ENCODE measurements at regions not wholly inside any gene's neighbourhood (a gene's known extent, or its start where the extent isn't known, plus 50 kb on each side); places are given as distances from the start of the nearest gene placed in this dataset.

DNA sequence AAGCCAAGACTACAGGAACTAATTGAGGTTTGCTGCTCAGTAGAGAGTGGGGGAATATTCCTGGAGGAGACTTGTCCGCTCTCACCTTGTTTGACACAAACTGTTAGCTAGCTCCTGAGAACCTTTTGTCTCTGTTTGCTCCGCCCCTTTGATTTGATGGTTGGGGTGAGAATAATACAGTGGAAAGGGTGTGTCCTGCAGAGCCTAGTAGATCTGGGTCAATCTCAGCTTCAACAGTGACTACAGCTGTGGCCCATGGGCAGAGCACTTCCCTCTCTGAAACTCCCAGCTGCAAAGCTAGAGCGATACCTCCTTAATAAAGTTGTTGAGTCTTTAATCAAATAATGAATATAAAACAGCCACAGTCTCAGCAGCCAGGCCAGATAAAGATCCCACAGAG lies 576.7 kb downstream of the DIAPH3 start:
- no CpG with 5 or more reads among the region's 3 CpGs for WGBS (ENCODE audit: extremely low coverage, insufficient coverage, insufficient read length)
- Histone ChIP-seq H3K4me2 (ENCODE audit: low read length) (no peak overlapping the region), H3K9ac (ENCODE audit: low read length) (no peak overlapping the region), H3K18ac (ENCODE audit: low read length) (no peak overlapping the region), H3K4me1 (ENCODE audit: control insufficient read depth in 1 of 2, insufficient read depth in 2 of 2, low read length in 2 of 2) (peaks cover 6 to 9% of the 10 kb centered on the region in 2 experiments), H2BK12ac (ENCODE audit: low read length) (peak overlapping the region; percentile 98), H3K79me1 (ENCODE audit: low read length) (peaks cover 9% of the 10 kb centered on the region), H2AK5ac (ENCODE audit: low read length) (no peak overlapping the region), H3K14ac (ENCODE audit: low read length) (no peak overlapping the region), H3K27ac (ENCODE audit: low read depth, low read length) (no peak overlapping the region), H3K79me2 (ENCODE audit: control insufficient read depth, insufficient read depth, low read length, poor library complexity) (no peaks in the 10 kb centered on the region), H4K91ac (ENCODE audit: low read depth, low read length) (peak overlapping the region; percentile 59), H2BK120ac (ENCODE audit: insufficient read depth, low read length, poor library complexity) (no peak overlapping the region), H4K12ac (ENCODE audit: low read depth, low read length) (no peak overlapping the region), H3K9me3 (ENCODE audit: insufficient read depth, low read depth, low read length) (no peaks in the 10 kb centered on the region), H3K36me3 (ENCODE audit: control insufficient read depth in 1 of 2, insufficient read depth in 2 of 2, low read length in 2 of 2) (no peaks in the 10 kb centered on the region), H4K8ac (ENCODE audit: low read depth, low read length) (no peak overlapping the region), H3K4ac (ENCODE audit: low read depth, low read length) (no peak overlapping the region), H2AFZ (ENCODE audit: insufficient read depth, low read length, poor library complexity) (no peak overlapping the region), H3K4me3 (ENCODE audit: low read depth, low read length) (no peak overlapping the region), H3K23ac (ENCODE audit: low read length) (no peak overlapping the region), H2BK5ac (ENCODE audit: low read depth, low read length, poor library complexity) (peak overlapping the region; percentile 78), H3K27me3 (ENCODE audit: insufficient read depth, low read length) (no peaks in the 10 kb centered on the region)
- DNase-seq, result no peak

- no peak overlapping the region for H4K91ac ChIP-seq (ENCODE audit: low read depth, low read length)
- no peaks in the 10 kb centered on the region for H3K9me3 ChIP-seq (ENCODE audit: insufficient read depth, low read depth, low read length)
- no peak overlapping the region for H3K18ac ChIP-seq (ENCODE audit: low read length)
- H2BK5ac ChIP-seq (ENCODE audit: low read depth, low read length, poor library complexity), result no peak overlapping the region
- no peak overlapping the region for H2AFZ ChIP-seq (ENCODE audit: insufficient read depth, low read length, poor library complexity)
- WGBS (ENCODE audit: extremely low coverage, insufficient coverage, insufficient read length), result no CpG with 5 or more reads among the region's 1 CpG
- no peak overlapping the region for H3K27ac ChIP-seq (ENCODE audit: low read depth, low read length)
- no peak for DNase-seq
- H3K27me3 ChIP-seq (ENCODE audit: insufficient read depth, low read length), result no peaks in the 10 kb centered on the region
- no peak overlapping the region for H3K4me3 ChIP-seq (ENCODE audit: low read depth, low read length)
- H2AK5ac ChIP-seq (ENCODE audit: low read length), result no peak overlapping the region
- no peak overlapping the region for H3K4me2 ChIP-seq (ENCODE audit: low read length)
- H3K79me2 ChIP-seq (ENCODE audit: control insufficient read depth, insufficient read depth, low read length, poor library complexity), result no peaks in the 10 kb centered on the region
- H2BK120ac ChIP-seq (ENCODE audit: insufficient read depth, low read length, poor library complexity), result no peak overlapping the region
- no peak overlapping the region for H3K23ac ChIP-seq (ENCODE audit: low read length)
- H3K14ac ChIP-seq (ENCODE audit: low read length), result no peak overlapping the region
- peaks cover 6 to 9% of the 10 kb centered on the region in 2 experiments for H3K4me1 ChIP-seq (ENCODE audit: control insufficient read depth in 1 of 2, insufficient read depth in 2 of 2, low read length in 2 of 2)
- peaks cover 9% of the 10 kb centered on the region for H3K79me1 ChIP-seq (ENCODE audit: low read length)
- no peaks in the 10 kb centered on the region for H3K36me3 ChIP-seq (ENCODE audit: control insufficient read depth in 1 of 2, insufficient read depth in 2 of 2, low read length in 2 of 2)
- H3K4ac ChIP-seq (ENCODE audit: low read depth, low read length), result no peak overlapping the region
- H4K12ac ChIP-seq (ENCODE audit: low read depth, low read length), result no peak overlapping the region
- H2BK12ac ChIP-seq (ENCODE audit: low read length), result no peak overlapping the region
- H3K9ac ChIP-seq (ENCODE audit: low read length), result no peak overlapping the region
- H4K8ac ChIP-seq (ENCODE audit: low read depth, low read length), result no peak overlapping the region
These were observed 575.6 kb downstream of the DIAPH3 start for GRCh38 chr13:59587971-59588716.

DNA sequence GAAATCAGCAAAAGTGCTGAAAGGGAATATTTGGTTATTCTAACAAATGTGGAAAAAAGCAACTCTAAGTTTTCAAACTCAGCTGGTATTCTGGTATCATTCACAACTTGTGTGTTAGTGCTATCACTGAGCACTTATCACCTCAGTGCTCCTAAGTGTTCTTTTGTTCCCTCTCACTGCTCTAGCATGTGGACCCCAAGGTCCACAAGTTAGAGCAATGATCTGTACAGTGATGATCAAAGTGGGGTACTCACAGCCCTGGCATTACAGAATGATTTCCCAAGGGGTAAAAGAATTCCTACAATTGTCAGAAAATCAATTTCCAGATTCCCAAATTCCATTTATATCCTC lies 575.0 kb downstream of the DIAPH3 start:
- Histone ChIP-seq H3K4me3 (ENCODE audit: low read depth, low read length) (no peak overlapping the region), H2AK5ac (ENCODE audit: low read length) (no peak overlapping the region), H2BK12ac (ENCODE audit: low read length) (peak overlapping the region; percentile 49), H3K27ac (ENCODE audit: low read depth, low read length) (no peak overlapping the region), H3K4me2 (ENCODE audit: low read length) (no peak overlapping the region), H2BK120ac (ENCODE audit: insufficient read depth, low read length, poor library complexity) (peak overlapping the region; percentile 43), H3K23ac (ENCODE audit: low read length) (no peak overlapping the region), H2AFZ (ENCODE audit: insufficient read depth, low read length, poor library complexity) (no peak overlapping the region), H3K14ac (ENCODE audit: low read length) (no peak overlapping the region), H3K27me3 (ENCODE audit: insufficient read depth, low read length) (no peaks in the 10 kb centered on the region), H3K36me3 (ENCODE audit: control insufficient read depth in 1 of 2, insufficient read depth in 2 of 2, low read length in 2 of 2) (no peaks in the 10 kb centered on the region), H3K9me3 (ENCODE audit: insufficient read depth, low read depth, low read length) (no peaks in the 10 kb centered on the region), H3K18ac (ENCODE audit: low read length) (no peak overlapping the region), H3K4me1 (ENCODE audit: control insufficient read depth in 1 of 2, insufficient read depth in 2 of 2, low read length in 2 of 2) (peaks cover 6 to 9% of the 10 kb centered on the region in 2 experiments), H4K12ac (ENCODE audit: low read depth, low read length) (no peak overlapping the region), H3K79me2 (ENCODE audit: control insufficient read depth, insufficient read depth, low read length, poor library complexity) (no peaks in the 10 kb centered on the region), H3K9ac (ENCODE audit: low read length) (no peak overlapping the region), H3K79me1 (ENCODE audit: low read length) (peaks cover 9% of the 10 kb centered on the region), H2BK5ac (ENCODE audit: low read depth, low read length, poor library complexity) (peak overlapping the region; percentile 68), H4K91ac (ENCODE audit: low read depth, low read length) (no peak overlapping the region), H4K8ac (ENCODE audit: low read depth, low read length) (no peak overlapping the region), H3K4ac (ENCODE audit: low read depth, low read length) (no peak overlapping the region)
- DNase-seq, result no peak

GRCh38 chr13:59601993-59602392 lies 561.7 kb downstream of the DIAPH3 start:
- no peak overlapping the region for H2BK120ac ChIP-seq (ENCODE audit: insufficient read depth, low read length, poor library complexity)
- H3K23ac ChIP-seq (ENCODE audit: low read length), result no peak overlapping the region
- no peak overlapping the region for H3K4ac ChIP-seq (ENCODE audit: low read depth, low read length)
- no peak overlapping the region for H2BK12ac ChIP-seq (ENCODE audit: low read length)
- no peak overlapping the region for H3K18ac ChIP-seq (ENCODE audit: low read length)
- no peaks in the 10 kb centered on the region for H3K79me1 ChIP-seq (ENCODE audit: low read length)
- no peak overlapping the region for H3K4me2 ChIP-seq (ENCODE audit: low read length)
- no peaks in the 10 kb centered on the region for H3K4me1 ChIP-seq (ENCODE audit: control insufficient read depth in 1 of 2, insufficient read depth in 2 of 2, low read length in 2 of 2)
- no peaks in the 10 kb centered on the region for H3K36me3 ChIP-seq (ENCODE audit: control insufficient read depth in 1 of 2, insufficient read depth in 2 of 2, low read length in 2 of 2)
- DNase-seq, result no peak
- no peak overlapping the region for H3K27ac ChIP-seq (ENCODE audit: low read depth, low read length)
- H3K4me3 ChIP-seq (ENCODE audit: low read depth, low read length), result no peak overlapping the region
- H3K14ac ChIP-seq (ENCODE audit: low read length), result no peak overlapping the region
- H3K27me3 ChIP-seq (ENCODE audit: insufficient read depth, low read length), result no peaks in the 10 kb centered on the region
- no peak overlapping the region for H2AK5ac ChIP-seq (ENCODE audit: low read length)
- no peak overlapping the region for H2AFZ ChIP-seq (ENCODE audit: insufficient read depth, low read length, poor library complexity)
- H3K9ac ChIP-seq (ENCODE audit: low read length), result no peak overlapping the region
- H3K9me3 ChIP-seq (ENCODE audit: insufficient read depth, low read depth, low read length), result no peaks in the 10 kb centered on the region
- H3K79me2 ChIP-seq (ENCODE audit: control insufficient read depth, insufficient read depth, low read length, poor library complexity), result no peaks in the 10 kb centered on the region
- H4K12ac ChIP-seq (ENCODE audit: low read depth, low read length), result no peak overlapping the region
- no peak overlapping the region for H4K8ac ChIP-seq (ENCODE audit: low read depth, low read length)
- no peak overlapping the region for H2BK5ac ChIP-seq (ENCODE audit: low read depth, low read length, poor library complexity)
- H4K91ac ChIP-seq (ENCODE audit: low read depth, low read length), result no peak overlapping the region

Data from trophoblast cell (in vitro differentiated cells and primary cell).